ENCODE measurements at regions not wholly inside any gene's neighbourhood (a gene's known extent, or its start where the extent isn't known, plus 50 kb on each side); places are given as distances from the start of the nearest gene placed in this dataset.

- no peak for TF ChIP-seq POU2F2 (IDR thresholded peaks at IDR 0.05; ENCODE audit: low read depth, low read length)
- no peak for TF ChIP-seq POLR2AphosphoS5 (IDR thresholded peaks at IDR 0.05; ENCODE audit: low read depth, low read length)
- no peak for TF ChIP-seq TAF1 (IDR thresholded peaks at IDR 0.05; ENCODE audit: low read depth, low read length)
- TF ChIP-seq POLR2A (IDR thresholded peaks at IDR 0.05; ENCODE audit: low read depth, low read length), result no peak
- TF ChIP-seq PAX5 (IDR thresholded peaks at IDR 0.05; ENCODE audit: insufficient read depth, low read length, severe bottlenecking), result no peak
These were observed 443.3 kb upstream of the ATP11B start for GRCh38 chr3:182349951-182350517.
